GM18505 (cell line): ENCODE measurements at regions not wholly inside any gene's neighbourhood (a gene's known extent, or its start where the extent isn't known, plus 50 kb on each side); places are given as distances from the start of the nearest gene placed in this dataset.
"Not testable (repeated sequence)": the region's sequence is repeated elsewhere in the genome, so short reads cannot be mapped to it uniquely, and the experiment has no call there.

Source experiments
- ATAC-seq: cut with Tn5 transposase; IDR thresholded peaks from one replicate; pipeline ENCODE4 v1.9.1; 2021; ENCODE audit not compliant: unreplicated experiment

DNA sequence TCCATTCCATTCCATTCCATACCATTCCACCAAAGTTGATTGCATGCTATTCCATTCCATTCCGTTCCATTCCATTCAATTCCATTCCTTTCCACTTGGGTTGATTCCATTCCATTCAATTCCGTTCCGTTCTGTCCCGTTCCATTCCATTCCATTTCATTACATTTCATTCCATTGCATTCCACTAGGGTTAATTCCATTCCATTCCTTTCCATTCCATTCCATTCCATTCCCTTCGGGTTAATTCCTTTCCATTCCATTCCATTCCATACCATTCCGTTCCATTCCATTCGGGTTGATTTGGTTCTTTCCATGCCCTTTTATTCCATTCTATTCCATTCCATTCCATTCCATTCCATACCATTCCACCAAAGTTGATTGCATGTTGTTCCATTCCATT lies 131.9 kb downstream of the CWH43 start:
- ATAC-seq = not testable (repeated sequence)

GRCh38 chr4:49118379-49119212 lies 132.5 kb downstream of the CWH43 start:
- peak; percentile 54 for ATAC-seq

GRCh38 chr4:49119345-49119744 lies 133.3 kb downstream of the CWH43 start:
- peak; percentile 2 for ATAC-seq

DNA sequence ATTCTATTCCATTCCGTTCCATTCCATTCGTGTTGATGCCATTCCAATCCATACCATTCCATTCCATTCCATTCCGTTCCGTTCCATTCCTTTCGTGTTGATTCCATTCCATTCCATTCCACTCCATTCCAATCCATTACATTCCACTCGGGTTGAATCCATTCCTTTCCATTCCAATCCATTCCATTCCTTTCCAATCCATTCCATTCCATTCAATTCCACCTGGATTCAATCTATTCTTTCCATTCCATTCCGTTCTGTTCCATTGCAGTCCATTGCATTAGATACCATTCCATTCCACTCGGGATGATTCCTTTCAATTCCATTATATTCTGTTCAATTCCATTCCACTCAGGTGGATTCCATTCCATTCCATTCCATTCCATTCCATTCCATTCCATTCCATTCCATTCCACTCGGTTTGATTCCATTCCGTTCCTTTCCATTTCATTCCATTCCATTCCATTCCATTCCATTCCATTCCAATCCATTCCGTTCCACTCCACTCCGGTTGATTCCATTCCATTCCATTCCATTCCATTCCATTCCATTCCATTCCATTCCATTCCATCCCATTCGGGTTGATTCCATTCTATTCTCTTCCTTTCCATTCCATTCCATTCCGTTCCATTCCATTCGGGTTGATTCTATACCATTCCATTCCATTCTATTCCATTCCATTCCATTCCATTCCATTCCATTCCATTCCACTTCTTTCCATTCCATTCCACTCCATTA lies 134.1 kb downstream of the CWH43 start:
- ATAC-seq = not testable (repeated sequence)

GRCh38 chr4:49120804-49121203 lies 134.7 kb downstream of the CWH43 start:
- ATAC-seq = peak; percentile 27

GRCh38 chr4:49126443-49126842 lies 140.4 kb downstream of the CWH43 start:
- ATAC-seq = not testable (repeated sequence)

- not testable (repeated sequence) for ATAC-seq
These were observed 140.8 kb downstream of the CWH43 start for GRCh38 chr4:49126858-49127257.

- ATAC-seq = not testable (repeated sequence)
These were observed 143.3 kb downstream of the CWH43 start for GRCh38 chr4:49129385-49129784.

DNA sequence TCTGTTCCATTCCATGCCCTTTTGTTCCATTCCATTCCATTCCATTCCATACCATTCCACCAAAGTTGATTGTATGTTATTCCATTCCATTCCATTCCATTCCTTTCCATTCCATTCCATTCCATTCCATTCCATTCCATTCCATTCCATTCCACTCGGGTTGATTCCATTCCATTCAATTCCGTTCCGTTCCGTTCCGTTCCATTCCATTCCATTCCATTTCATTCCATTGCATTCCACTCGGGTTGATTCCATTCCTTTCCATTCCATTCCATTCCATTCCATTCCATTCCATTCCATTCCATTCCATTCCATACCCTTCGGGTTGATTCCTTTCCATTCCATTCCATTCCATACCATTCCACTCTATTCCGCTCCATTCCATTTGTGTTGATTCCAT lies 143.8 kb downstream of the CWH43 start:
- ATAC-seq = not testable (repeated sequence)

GRCh38 chr4:49130724-49131123 lies 144.6 kb downstream of the CWH43 start:
- ATAC-seq = not testable (repeated sequence)

DNA sequence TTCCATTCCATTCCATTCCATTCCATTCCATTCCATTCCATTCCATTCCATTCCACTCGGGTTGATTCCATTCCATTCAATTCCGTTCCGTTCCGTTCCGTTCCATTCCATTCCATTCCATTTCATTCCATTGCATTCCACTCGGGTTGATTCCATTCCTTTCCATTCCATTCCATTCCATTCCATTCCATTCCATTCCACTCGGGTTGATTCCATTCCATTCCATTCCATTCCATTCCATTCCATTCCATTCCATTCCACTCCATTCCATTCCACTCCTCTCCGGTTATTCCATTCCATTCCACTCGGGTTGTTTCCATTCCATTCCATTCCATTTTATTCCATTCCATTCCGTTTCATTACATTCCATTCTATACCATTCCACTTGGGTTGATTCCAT lies 151.0 kb downstream of the CWH43 start:
- ATAC-seq = peak; percentile 51

DNA sequence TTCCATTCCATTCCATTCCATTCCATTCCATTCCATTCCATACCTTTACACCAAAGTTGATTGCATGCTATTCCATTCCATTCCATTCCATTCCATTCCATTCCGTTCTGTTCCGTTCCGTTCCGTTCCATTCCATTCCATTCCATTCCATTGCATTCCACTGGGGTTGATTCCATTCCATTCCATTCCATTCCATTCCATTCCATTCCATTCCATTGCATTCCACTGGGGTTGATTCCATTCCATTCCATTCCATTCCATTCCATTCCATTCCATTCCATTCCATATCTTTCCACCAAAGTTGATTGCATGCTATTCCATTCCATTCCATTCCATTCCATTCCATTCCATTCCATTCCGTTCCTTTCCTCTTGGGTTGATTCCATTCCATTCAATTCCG lies 151.9 kb downstream of the CWH43 start:
- ATAC-seq = not testable (repeated sequence)

DNA sequence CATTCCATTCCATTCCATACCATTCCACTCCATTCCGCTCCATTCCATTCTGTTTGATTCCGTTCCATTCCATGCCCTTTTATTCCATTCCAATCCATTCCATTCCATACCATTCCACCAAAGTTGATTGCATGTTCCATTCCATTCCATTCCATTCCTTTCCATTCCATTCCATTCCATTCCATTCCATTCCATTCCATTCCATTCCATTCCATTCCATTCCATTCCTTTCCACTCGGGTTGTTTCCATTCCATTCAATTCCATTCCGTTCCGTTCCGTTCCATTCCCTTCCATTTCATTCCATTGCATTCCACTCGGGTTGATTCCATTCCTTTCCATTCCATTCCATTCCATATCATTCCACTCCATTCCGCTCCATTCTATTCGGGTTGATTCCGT lies 152.7 kb downstream of the CWH43 start:
- ATAC-seq = not testable (repeated sequence)

DNA sequence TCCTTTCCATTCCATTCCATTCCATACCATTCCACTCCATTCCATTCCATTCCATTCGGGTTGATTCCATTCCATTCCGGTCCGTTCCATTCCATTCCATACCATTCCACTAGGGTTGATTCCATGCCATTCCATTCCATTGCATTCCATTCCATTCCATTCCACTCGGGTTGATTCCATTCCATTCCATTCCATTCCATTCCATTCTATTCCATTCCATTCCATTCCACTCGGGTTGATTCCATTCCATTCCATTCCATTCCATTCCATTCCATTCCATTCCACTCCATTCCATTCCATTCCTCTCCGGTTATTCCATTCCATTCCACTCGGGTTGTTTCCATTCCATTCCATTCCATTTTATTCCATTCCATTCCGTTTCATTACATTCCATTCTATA lies 153.4 kb downstream of the CWH43 start:
- ATAC-seq = peak; percentile 42

DNA sequence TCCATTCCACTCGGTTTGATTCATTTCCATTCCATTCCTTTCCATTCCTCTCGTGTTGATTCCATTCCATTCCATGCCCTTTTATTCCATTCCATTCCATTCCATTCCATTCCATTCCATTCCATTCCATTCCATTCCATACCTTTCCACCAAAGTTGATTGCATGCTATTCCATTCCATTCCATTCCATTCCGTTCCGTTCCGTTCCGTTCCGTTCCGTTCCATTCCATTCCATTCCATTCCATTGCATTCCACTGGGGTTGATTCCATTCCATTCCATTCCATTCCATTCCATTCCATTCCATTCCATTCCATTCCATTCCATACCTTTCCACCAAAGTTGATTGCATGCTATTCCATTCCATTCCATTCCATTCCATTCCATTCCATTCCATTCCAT lies 154.3 kb downstream of the CWH43 start:
- not testable (repeated sequence) for ATAC-seq

DNA sequence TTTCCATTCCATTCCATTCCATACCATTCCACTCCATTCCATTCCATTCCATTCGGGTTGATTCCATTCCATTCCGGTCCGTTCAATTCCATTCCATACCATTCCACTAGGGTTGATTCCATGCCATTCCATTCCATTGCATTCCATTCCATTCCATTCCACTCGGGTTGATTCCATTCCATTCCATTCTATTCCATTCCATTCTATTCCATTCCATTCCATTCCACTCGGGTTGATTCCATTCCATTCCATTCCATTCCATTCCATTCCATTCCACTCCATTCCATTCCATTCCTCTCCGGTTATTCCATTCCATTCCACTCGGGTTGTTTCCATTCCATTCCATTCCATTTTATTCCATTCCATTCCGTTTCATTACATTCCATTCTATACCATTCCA lies 155.9 kb downstream of the CWH43 start:
- not testable (repeated sequence) for ATAC-seq

DNA sequence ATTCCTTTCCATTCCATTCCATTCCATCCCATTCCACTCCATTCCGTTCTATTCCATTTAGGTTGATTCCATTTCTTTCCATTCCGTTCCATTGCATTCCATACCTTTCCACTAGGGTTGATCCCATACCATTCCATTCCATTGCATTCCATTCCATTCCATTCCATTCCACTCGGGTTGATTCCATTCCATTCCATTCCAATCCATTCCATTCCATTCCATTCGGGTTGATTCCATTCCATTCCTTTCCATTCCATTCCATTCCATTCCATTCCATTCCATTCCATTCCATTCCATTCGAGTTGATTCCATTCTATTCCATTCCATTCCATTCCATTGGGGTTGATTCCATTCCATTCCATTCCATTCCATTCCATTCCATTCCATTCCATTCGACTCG lies 161.1 kb downstream of the CWH43 start:
- peak; percentile 51 for ATAC-seq

DNA sequence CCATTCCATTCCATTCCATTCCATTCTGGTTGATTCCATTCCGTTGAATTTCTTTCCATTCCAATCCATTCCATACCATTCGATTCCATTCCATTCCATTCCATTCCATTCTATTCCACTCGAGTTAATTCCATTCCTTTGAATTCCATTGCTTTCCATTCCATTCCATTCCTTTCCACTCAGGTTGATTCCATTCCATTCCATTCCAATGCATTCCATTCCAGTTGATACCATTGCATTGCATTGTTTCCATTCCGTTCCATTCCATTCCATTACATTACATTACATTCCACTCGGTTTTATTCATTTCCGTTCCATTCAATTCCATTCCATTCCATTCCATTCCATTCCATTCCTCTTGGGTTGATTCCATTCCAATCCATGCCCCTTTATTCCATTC lies 161.5 kb downstream of the CWH43 start:
- not testable (repeated sequence) for ATAC-seq

DNA sequence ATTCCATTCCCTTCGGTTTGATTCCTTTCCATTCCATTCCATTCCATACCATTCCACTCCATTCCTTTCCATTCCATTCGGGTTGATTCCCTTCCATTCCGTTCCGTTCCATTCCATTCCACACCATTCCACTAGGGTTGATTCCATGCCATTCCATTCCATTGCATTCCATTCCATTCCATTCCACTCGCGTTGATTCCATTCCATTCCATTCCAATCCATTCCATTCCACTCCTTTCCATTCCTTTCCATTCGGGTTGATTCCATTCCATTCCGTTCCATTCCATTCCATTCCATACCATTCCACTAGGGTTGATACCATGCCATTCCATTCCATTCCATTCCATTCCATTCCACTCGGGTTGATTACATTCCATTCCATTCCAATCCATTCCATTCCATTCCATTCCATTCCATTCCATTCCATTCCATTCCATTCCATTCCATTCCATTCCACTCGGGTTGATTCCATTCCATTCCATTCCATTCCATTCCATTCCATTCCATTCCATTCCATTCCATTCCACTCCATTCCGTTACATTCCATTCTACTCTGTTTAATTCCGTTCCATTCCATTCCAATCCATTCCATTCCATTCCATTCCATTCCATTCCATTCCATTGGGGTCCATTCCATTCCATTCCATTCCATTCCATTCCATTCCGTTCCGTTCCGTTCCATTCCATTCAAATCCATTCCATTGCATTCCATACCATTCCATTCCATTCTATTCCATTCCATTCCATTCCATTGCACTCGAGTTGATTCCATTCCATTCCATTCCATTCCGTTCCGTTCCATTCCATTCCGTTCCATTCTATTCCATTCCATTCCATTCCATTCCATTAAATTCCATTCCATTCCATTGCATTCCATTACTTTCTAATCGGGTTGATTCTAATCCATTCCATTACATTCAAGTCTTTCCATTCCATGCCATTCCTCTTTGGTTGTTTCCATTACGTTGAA lies 163.2 kb downstream of the CWH43 start:
- peak; percentile 73 for ATAC-seq

GRCh38 chr4:49150351-49151083 lies 164.4 kb downstream of the CWH43 start:
- ATAC-seq = not testable (repeated sequence)
